HCT116 (cell line): ENCODE measurements at regions not wholly inside any gene's neighbourhood (a gene's known extent, or its start where the extent isn't known, plus 50 kb on each side); places are given as distances from the start of the nearest gene placed in this dataset.

Source experiments
- ATAC-seq: fragments of 200-7000 bp; cut with Tn5 transposase; 2 replicates; pipeline ENCODE4 v1.9.1; 2020; ENCODE audit warnings: mild to moderate bottlenecking, moderate library complexity
- BruUV-seq: library from RNA; stranded (reverse); fragments of 400-500 nt; replicated peaks from 2 replicates; lab custom pipeline; 2021; lab: Mats Ljungman, UMichigan
- CTCF ChIA-PET: fragments of 300-600 bp; sonication (Branson Sonifier 250); formaldehyde crosslinking; loops from one replicate; lab custom pipeline; 2021; ENCODE audit warnings: antibody characterized with exemption; lab: Charles Lee
- POLR2A ChIA-PET: fragments of 300-600, 350-600 bp; sonication (Branson Sonifier 250); formaldehyde crosslinking; loops from one replicate; lab custom pipeline; 2021; ENCODE audit warnings: antibody characterized with exemption; lab: Charles Lee
- RAD21 ChIA-PET, 2 experiments: fragments of 300-600 bp; sonication (Branson Sonifier 250); formaldehyde crosslinking; loops; one replicate each; lab custom pipeline; 2023; ENCODE audit warnings: low total read pairs in 2 of 2; ENCODE audit not compliant: uncharacterized antibody in 2 of 2, unreplicated experiment in 2 of 2, low non-redundant PET in 1 of 2; lab: Charles Lee
- DNase-seq: peaks from one replicate; pipeline ENCODE4 v3.0.0-alpha.2; 2010; ENCODE audit warnings: low read depth, low spot score
- H2AFZ ChIP-seq: fragments of 200-600 bp; shearing (Covaris generic), sonication (generic); 2 replicates; pipeline ENCODE4 v1.6.1; 2017; ENCODE audit warnings: low read depth, mixed run types, mixed read lengths, antibody characterized with exemption, low read length; ENCODE audit not compliant: poor library complexity, severe bottlenecking
- H3K27ac ChIP-seq: 2 replicates; pipeline ENCODE4 v1.5.1; 2012; ENCODE audit warnings: low read depth, low read length
- H3K27me3 ChIP-seq: fragments of 200-600 bp; sonication (generic); 2 replicates; pipeline ENCODE4 v1.6.1; 2016; ENCODE audit warnings: mixed run types, low read length, mixed read lengths; ENCODE audit not compliant: insufficient read depth
- H3K36me3 ChIP-seq, 2 experiments: fragments of 200-500 bp in 1 of 2; fragments of 200-600 bp in 1 of 2; sonication (Bioruptor generic) in 1 of 2; sonication (generic) in 1 of 2; 2 replicates each; pipeline versions ENCODE4 v1.5.1 to v1.6.1; 2014 to 2016; ENCODE audit warnings: low read length in 2 of 2, inconsistent platforms in 1 of 2, mixed read lengths in 1 of 2, mixed run types in 1 of 2; ENCODE audit not compliant: insufficient read depth in 2 of 2, control insufficient read depth in 1 of 2
- H3K4me1 ChIP-seq, 2 experiments: fragments of 200-600 bp in 1 of 2; sonication (generic) in 1 of 2; 2 replicates each; pipeline versions ENCODE4 v1.5.1 to v1.6.1; 2012 to 2017; ENCODE audit warnings: low read length in 2 of 2, inconsistent platforms in 1 of 2, mild to moderate bottlenecking in 1 of 2, mixed read lengths in 1 of 2, mixed run types in 1 of 2, moderate library complexity in 1 of 2; ENCODE audit not compliant: insufficient read depth in 2 of 2, control insufficient read depth in 1 of 2
- H3K4me2 ChIP-seq: fragments of 200-600 bp; sonication (generic); 2 replicates; pipeline ENCODE4 v1.6.1; 2017; ENCODE audit warnings: mixed run types, low read length, mixed read lengths
- H3K4me3 ChIP-seq, 2 experiments: fragments of 200-600 bp in 1 of 2; sonication (generic) in 1 of 2; replicated peaks in 1 of 2; 2 replicates each; pipeline ENCODE4 v1.5.1; 2011 to 2016; ENCODE audit warnings: low read length in 2 of 2, control low read depth in 1 of 2, low read depth in 1 of 2, mild to moderate bottlenecking in 1 of 2, mixed read lengths in 1 of 2, mixed run types in 1 of 2
- H3K79me2 ChIP-seq: fragments of 200-600 bp; sonication (generic); 2 replicates; pipeline ENCODE4 v1.6.1; 2017; ENCODE audit warnings: mild to moderate bottlenecking, mixed run types, low read length, moderate library complexity, mixed read lengths; ENCODE audit not compliant: insufficient read depth
- H3K9ac ChIP-seq: fragments of 200-600 bp; sonication (generic); 2 replicates; pipeline ENCODE4 v1.6.1; 2016; ENCODE audit warnings: low read length, mixed read lengths
- H3K9me2 ChIP-seq: fragments of 200-600 bp; sonication (generic), shearing (Covaris generic); 2 replicates; pipeline ENCODE4 v1.6.1; 2017; ENCODE audit warnings: mixed run types, mild to moderate bottlenecking, moderate library complexity; ENCODE audit not compliant: insufficient read depth
- H3K9me3 ChIP-seq, 2 experiments: fragments of 200-500 bp in 1 of 2; fragments of 200-600 bp in 1 of 2; sonication (Bioruptor generic) in 1 of 2; sonication (generic) in 1 of 2; 2 replicates each; pipeline ENCODE4 v1.6.1; 2014 to 2017; ENCODE audit warnings: low read length in 2 of 2, mixed read lengths in 2 of 2, inconsistent platforms in 1 of 2, low read depth in 1 of 2, mild to moderate bottlenecking in 1 of 2, mixed run types in 1 of 2, moderate library complexity in 1 of 2; ENCODE audit not compliant: control insufficient read depth in 1 of 2, insufficient read depth in 1 of 2
- H4K20me1 ChIP-seq: fragments of 200-600 bp; sonication (generic), shearing (Covaris generic); 2 replicates; pipeline ENCODE4 v1.6.1; 2017; ENCODE audit warnings: mixed run types, mild to moderate bottlenecking, moderate library complexity; ENCODE audit not compliant: insufficient read depth
- ATF3 ChIP-seq: IDR thresholded peaks from 2 replicates; pipeline ENCODE4 v1.6.1; 2012
- CEBPB ChIP-seq: IDR thresholded peaks from 2 replicates; pipeline ENCODE4 v1.6.1; 2012; ENCODE audit warnings: low read depth
- CTCF ChIP-seq, 3 experiments: fragments of 200-600 bp in 1 of 3; sonication (generic) in 1 of 3; IDR thresholded peaks in 2 of 3; conservative IDR thresholded peaks in 1 of 3; 2 replicates each; pipeline ENCODE4 v1.5.1; 2012 to 2017; ENCODE audit warnings: low read depth in 2 of 3, low read length in 2 of 3, antibody characterized with exemption in 1 of 3, borderline replicate concordance in 1 of 3, control low read depth in 1 of 3, mild to moderate bottlenecking in 1 of 3, mixed read lengths in 1 of 3, mixed run types in 1 of 3, moderate library complexity in 1 of 3; ENCODE audit not compliant: insufficient read depth in 1 of 3
- EGR1 ChIP-seq: IDR thresholded peaks from 2 replicates; pipeline ENCODE4 v1.6.1; 2012; ENCODE audit warnings: low read depth
- ELF1 ChIP-seq: IDR thresholded peaks from 2 replicates; pipeline ENCODE4 v1.6.1; 2012; ENCODE audit warnings: low read depth, borderline replicate concordance
- EZH2 ChIP-seq: fragments of 200-600 bp; sonication (generic); IDR thresholded peaks from 2 replicates; pipeline ENCODE4 v1.6.1; 2017; ENCODE audit warnings: antibody characterized with exemption, mixed run types
- EZH2phosphoT487 ChIP-seq: fragments of 200-600 bp; IDR thresholded peaks from 2 replicates; pipeline ENCODE4 v1.6.1; 2018; ENCODE audit warnings: antibody characterized with exemption, borderline replicate concordance
- POLR2A ChIP-seq: IDR thresholded peaks from 2 replicates; pipeline ENCODE4 v1.7.0; 2011; ENCODE audit warnings: borderline replicate concordance; ENCODE audit not compliant: insufficient read depth, insufficient read length; ENCODE audit errors: extremely low read depth
- RAD21 ChIP-seq: IDR thresholded peaks from 2 replicates; pipeline ENCODE4 v1.6.1; 2012; ENCODE audit warnings: low read depth, mild to moderate bottlenecking
- REST ChIP-seq: IDR thresholded peaks from 2 replicates; pipeline ENCODE4 v1.6.1; 2012; ENCODE audit warnings: low read depth
- SIN3A ChIP-seq: IDR thresholded peaks from 2 replicates; pipeline ENCODE4 v1.6.1; 2012; ENCODE audit warnings: low read depth
- SP1 ChIP-seq: IDR thresholded peaks from 2 replicates; pipeline ENCODE4 v1.6.1; 2012; ENCODE audit warnings: low read depth
- SRF ChIP-seq: IDR thresholded peaks from 2 replicates; pipeline ENCODE4 v1.6.1; 2012; ENCODE audit warnings: low read depth
- TCF7L2 ChIP-seq: IDR thresholded peaks from 2 replicates; pipeline ENCODE4 v1.7.0; 2011; ENCODE audit warnings: borderline replicate concordance, inconsistent platforms; ENCODE audit not compliant: insufficient read depth, insufficient read length; ENCODE audit errors: extremely low read depth
- YY1 ChIP-seq: IDR thresholded peaks from 2 replicates; pipeline ENCODE4 v1.6.1; 2011; ENCODE audit warnings: low read length, low read depth, moderate library complexity, mild to moderate bottlenecking; ENCODE audit not compliant: insufficient replicate concordance; ENCODE audit errors: extremely low read depth
- ZNF274 ChIP-seq: fragments of 200-500 bp; sonication (Bioruptor generic); IDR thresholded peaks from 2 replicates; pipeline ENCODE4 v1.6.1; 2014; ENCODE audit warnings: mild to moderate bottlenecking, low read depth, low read length, inconsistent platforms
- intact Hi-C: fragments of 100-400 bp; cut with micrococcal nuclease; formaldehyde crosslinking; loops from 2 replicates; pipeline ENCODE4 v1.10.0; 2022

- DNase-seq (no peak), ATAC-seq (no peak)
- TF ChIP-seq SIN3A (no peak), EZH2phosphoT487 (no peak), RAD21 (no peak), CEBPB (no peak), ATF3 (no peak), CTCF (IDR thresholded peaks at IDR 0.05 in 2 of 3, conservative IDR thresholded peaks at IDR 0.05 in 1 of 3; ENCODE audit: borderline replicate concordance in 1 of 3, insufficient read depth in 1 of 3, low read depth in 2 of 3, low read length in 2 of 3) (no peak), TCF7L2 (no peak), EZH2 (no peak)
- H4K20me1 ChIP-seq = no peaks in the 10 kb centered on the region
- no peak overlapping the region for H2AFZ ChIP-seq
- no peaks in the 10 kb centered on the region for H3K4me1 ChIP-seq
- H3K9me2 ChIP-seq = no peaks in the 10 kb centered on the region
- peaks cover 0 to 3% of the 10 kb centered on the region in 2 experiments; a peak in 1 of 4 replicates for H3K9me3 ChIP-seq
- no peak overlapping the region for H3K9ac ChIP-seq
- H3K4me2 ChIP-seq = no peak overlapping the region
- no TSS peak for BruUV-seq
- no peaks in the 10 kb centered on the region for H3K36me3 ChIP-seq
- H3K27me3 ChIP-seq = no peaks in the 10 kb centered on the region
- no peak overlapping the region for H3K27ac ChIP-seq
- no peaks in the 10 kb centered on the region for H3K79me2 ChIP-seq
- intact Hi-C loops = no loop called here
- CTCF ChIA-PET = no interaction called here
- H3K4me3 ChIP-seq = no peak overlapping the region
- RAD21 ChIA-PET = no interaction called here
- POLR2A ChIA-PET = no interaction called here
Observed at GRCh38 chr4:85222561-85222960, 252.4 kb upstream of the ARHGAP24 start.

DNA sequence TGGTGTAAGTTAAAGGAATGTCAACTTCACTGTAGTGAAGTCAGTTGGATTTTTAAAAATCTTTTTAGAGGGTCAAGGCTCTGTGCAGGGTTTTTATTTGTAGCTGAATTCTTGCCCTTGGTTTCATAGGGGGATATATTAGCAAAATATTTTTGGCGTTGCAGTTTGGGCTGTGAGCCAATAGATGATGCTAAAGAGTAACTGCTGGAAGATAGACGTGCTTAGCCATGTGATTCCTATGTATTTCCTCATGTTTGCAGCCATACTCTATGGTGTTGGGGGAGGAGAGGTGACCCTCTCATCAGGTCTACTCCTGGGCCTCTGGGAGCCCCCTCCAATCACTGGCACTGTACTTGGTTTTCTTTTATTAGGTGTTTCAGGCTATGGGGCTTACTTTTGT, 246.7 kb upstream of the ARHGAP24 start:
- H3K36me3 ChIP-seq = no peaks in the 10 kb centered on the region
- ChIA-PET RAD21 (no interaction called here), CTCF (no interaction called here), POLR2A (no interaction called here)
- intact Hi-C loops = no loop called here
- H3K79me2 ChIP-seq = no peaks in the 10 kb centered on the region
- no peaks in the 10 kb centered on the region for H4K20me1 ChIP-seq
- DNase-seq = no peak
- H3K27me3 ChIP-seq = no peaks in the 10 kb centered on the region
- H3K4me1 ChIP-seq = no peaks in the 10 kb centered on the region
- BruUV-seq = no TSS peak
- no peaks in the 10 kb centered on the region for H3K9me2 ChIP-seq
- H3K9me3 ChIP-seq = no peaks in the 10 kb centered on the region
- no peak overlapping the region for H3K27ac ChIP-seq
- H3K4me2 ChIP-seq = no peak overlapping the region
- ATAC-seq = peak; percentile 60
- no peak overlapping the region for H2AFZ ChIP-seq
- H3K4me3 ChIP-seq = no peak overlapping the region
- no peak overlapping the region for H3K9ac ChIP-seq
- peak; percentile 21; the same call in 1 of the 2 replicates for TF ChIP-seq RAD21
- no peak for TF ChIP-seq SP1
- TF ChIP-seq SRF = no peak
- TF ChIP-seq EGR1 = no peak
- no peak for TF ChIP-seq ATF3
- TF ChIP-seq SIN3A = no peak
- no peak for TF ChIP-seq ELF1
- TF ChIP-seq EZH2phosphoT487 = no peak
- no peak for TF ChIP-seq ZNF274
- no peak for TF ChIP-seq YY1
- no peak for TF ChIP-seq REST
- TF ChIP-seq POLR2A = no peak
